ENCODE measurements at regions not wholly inside any gene's neighbourhood (a gene's known extent, or its start where the extent isn't known, plus 50 kb on each side); places are given as distances from the start of the nearest gene placed in this dataset.
A peak's percentile ranks its signal among the peaks of the same experiment; 100 is the strongest.
"Not testable (repeated sequence)": the region's sequence is repeated elsewhere in the genome, so short reads cannot be mapped to it uniquely, and the experiment has no call there.

DNA sequence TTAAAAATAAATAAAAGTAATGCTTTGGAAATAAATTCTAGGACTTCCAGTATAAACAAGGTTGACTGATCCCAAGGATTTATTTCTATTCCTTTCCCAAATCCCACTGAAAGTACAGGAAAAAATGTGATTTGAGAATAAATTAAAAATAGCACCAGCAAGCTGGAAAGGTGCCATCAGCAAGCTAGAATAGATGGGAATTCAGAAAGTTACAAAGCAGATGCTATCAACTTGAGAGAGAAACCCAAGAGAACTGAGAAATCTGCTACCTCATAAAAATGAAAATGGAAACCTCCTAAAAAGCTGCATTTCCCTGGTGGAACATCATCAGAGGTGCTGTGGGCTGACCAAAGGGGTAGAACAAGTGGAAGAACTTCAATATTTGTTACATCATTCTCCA lies 148.6 kb upstream of the KCNJ3 start:
- no peak overlapping the region for H3K9ac ChIP-seq (ENCODE audit: low read depth, low read length)
- H3K27me3 ChIP-seq (ENCODE audit: control insufficient read depth, insufficient read depth, low read length): no peaks in the 10 kb centered on the region
- peaks cover 12% of the 10 kb centered on the region for H3K9me3 ChIP-seq (ENCODE audit: control insufficient read depth, insufficient read depth, low read length)
- H3K36me3 ChIP-seq (ENCODE audit: control insufficient read depth, insufficient read depth, low read length): no peaks in the 10 kb centered on the region
- no peak overlapping the region for H3K4me3 ChIP-seq (ENCODE audit: low read depth, low read length)
- no peak overlapping the region for H3K27ac ChIP-seq (ENCODE audit: low read depth, low read length)
- no peaks in the 10 kb centered on the region for H3K4me1 ChIP-seq (ENCODE audit: control insufficient read depth, insufficient read depth, low read length)

DNA sequence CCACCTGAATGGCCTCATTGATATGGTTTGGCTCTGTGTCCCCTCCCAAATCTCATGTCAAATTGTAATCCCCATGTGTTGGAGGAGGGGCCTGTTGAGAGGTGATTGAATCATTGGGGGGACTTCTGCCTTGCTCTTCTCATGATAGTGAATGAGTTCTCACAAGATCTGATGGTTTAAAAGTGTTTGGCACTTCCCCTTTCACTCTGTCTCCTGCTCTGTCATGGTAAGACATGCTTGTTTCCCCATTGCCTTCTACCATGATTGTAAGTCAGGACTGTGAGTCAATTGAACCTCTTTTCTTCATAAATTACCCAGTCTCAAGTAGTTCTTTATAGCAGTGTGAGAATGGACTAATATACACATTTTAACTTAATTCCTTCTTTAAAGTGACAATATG lies 146.8 kb upstream of the KCNJ3 start:
- Histone ChIP-seq H3K27ac (ENCODE audit: low read depth, low read length) (no peak overlapping the region), H3K9me3 (ENCODE audit: control insufficient read depth, insufficient read depth, low read length) (peaks cover 5% of the 10 kb centered on the region)

DNA sequence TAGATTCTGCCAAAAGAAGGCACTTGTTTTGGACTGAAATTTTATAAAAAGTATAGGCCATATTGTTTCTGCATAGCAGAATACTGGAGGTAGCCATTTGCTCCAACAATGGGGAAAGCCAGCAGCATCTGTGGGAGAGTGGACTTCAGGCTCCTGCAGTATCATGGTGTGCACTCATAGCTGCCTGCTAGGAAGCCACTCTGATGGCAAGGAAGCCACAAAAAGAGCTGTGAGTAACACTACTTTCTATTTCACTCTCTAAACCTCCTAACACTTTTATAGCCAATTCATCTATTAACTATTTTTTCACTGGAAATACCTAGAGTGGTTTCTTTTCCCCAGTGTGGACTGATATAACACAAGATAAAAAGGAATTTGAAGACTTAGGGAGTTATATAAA lies 144.4 kb upstream of the KCNJ3 start:
- no peaks in the 10 kb centered on the region for H3K4me1 ChIP-seq (ENCODE audit: control insufficient read depth, insufficient read depth, low read length)
- no peaks in the 10 kb centered on the region for H3K9me3 ChIP-seq (ENCODE audit: control insufficient read depth, insufficient read depth, low read length)
- H3K4me3 ChIP-seq (ENCODE audit: low read depth, low read length): no peak overlapping the region
- H3K27me3 ChIP-seq (ENCODE audit: control insufficient read depth, insufficient read depth, low read length): no peaks in the 10 kb centered on the region
- H3K27ac ChIP-seq (ENCODE audit: low read depth, low read length): no peak overlapping the region
- H3K36me3 ChIP-seq (ENCODE audit: control insufficient read depth, insufficient read depth, low read length): no peaks in the 10 kb centered on the region
- H3K9ac ChIP-seq (ENCODE audit: low read depth, low read length): no peak overlapping the region

More for the DNA sequence above, 146.8 kb upstream of the KCNJ3 start:
- H3K27me3 ChIP-seq (ENCODE audit: control insufficient read depth, insufficient read depth, low read length): no peaks in the 10 kb centered on the region
- no peak overlapping the region for H3K9ac ChIP-seq (ENCODE audit: low read depth, low read length)
- H3K36me3 ChIP-seq (ENCODE audit: control insufficient read depth, insufficient read depth, low read length): no peaks in the 10 kb centered on the region
- no peaks in the 10 kb centered on the region for H3K4me1 ChIP-seq (ENCODE audit: control insufficient read depth, insufficient read depth, low read length)
- H3K4me3 ChIP-seq (ENCODE audit: low read depth, low read length): no peak overlapping the region

DNA sequence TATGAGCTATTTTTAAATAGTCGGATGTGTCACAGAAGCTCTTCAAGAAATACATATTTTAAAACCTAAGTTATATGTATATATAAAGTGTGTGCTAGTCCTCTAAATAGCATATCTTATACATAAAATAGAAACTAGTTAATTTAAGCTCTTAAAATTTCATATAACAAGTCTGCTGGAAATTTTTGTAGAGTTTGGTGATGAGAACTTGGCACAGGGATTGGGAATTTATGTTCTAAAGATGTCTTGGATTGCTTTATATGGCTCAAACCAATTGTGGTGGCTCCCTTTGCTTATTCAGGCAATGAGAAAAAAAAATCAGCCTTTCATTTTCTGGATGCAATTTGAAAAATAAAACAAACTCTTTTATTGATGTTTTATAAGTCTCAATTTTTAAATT lies 142.8 kb upstream of the KCNJ3 start:
- no peaks in the 10 kb centered on the region for H3K36me3 ChIP-seq (ENCODE audit: control insufficient read depth, insufficient read depth, low read length)
- no peak overlapping the region for H3K4me3 ChIP-seq (ENCODE audit: low read depth, low read length)
- no peaks in the 10 kb centered on the region for H3K27me3 ChIP-seq (ENCODE audit: control insufficient read depth, insufficient read depth, low read length)
- H3K27ac ChIP-seq (ENCODE audit: low read depth, low read length): no peak overlapping the region
- H3K4me1 ChIP-seq (ENCODE audit: control insufficient read depth, insufficient read depth, low read length): no peaks in the 10 kb centered on the region
- no peak overlapping the region for H3K9ac ChIP-seq (ENCODE audit: low read depth, low read length)
- no peaks in the 10 kb centered on the region for H3K9me3 ChIP-seq (ENCODE audit: control insufficient read depth, insufficient read depth, low read length)

DNA sequence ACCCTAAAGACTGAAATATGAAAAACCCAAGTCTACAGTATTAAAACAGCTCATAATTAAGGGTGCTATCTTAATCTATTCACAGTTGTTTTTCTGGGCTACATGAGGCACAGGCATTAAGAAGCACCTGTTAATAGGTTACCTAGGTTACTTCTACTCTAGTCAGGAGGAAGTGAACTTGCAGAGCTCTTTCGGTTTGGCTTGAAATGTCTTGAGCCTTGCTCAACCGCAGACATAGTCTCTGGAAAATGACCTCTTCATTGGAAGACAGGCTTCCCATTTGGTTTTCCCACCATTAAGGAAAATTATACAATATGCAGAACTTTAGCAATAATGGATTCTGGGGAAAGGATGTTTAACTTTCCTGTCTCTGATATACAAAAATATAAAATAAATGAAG lies 142.3 kb upstream of the KCNJ3 start:
- H3K9me3 ChIP-seq (ENCODE audit: control insufficient read depth, insufficient read depth, low read length): no peaks in the 10 kb centered on the region
- no peak overlapping the region for H3K4me3 ChIP-seq (ENCODE audit: low read depth, low read length)
- no peak overlapping the region for H3K27ac ChIP-seq (ENCODE audit: low read depth, low read length)
- no peaks in the 10 kb centered on the region for H3K4me1 ChIP-seq (ENCODE audit: control insufficient read depth, insufficient read depth, low read length)
- H3K9ac ChIP-seq (ENCODE audit: low read depth, low read length): no peak overlapping the region
- no peaks in the 10 kb centered on the region for H3K36me3 ChIP-seq (ENCODE audit: control insufficient read depth, insufficient read depth, low read length)
- no peaks in the 10 kb centered on the region for H3K27me3 ChIP-seq (ENCODE audit: control insufficient read depth, insufficient read depth, low read length)

DNA sequence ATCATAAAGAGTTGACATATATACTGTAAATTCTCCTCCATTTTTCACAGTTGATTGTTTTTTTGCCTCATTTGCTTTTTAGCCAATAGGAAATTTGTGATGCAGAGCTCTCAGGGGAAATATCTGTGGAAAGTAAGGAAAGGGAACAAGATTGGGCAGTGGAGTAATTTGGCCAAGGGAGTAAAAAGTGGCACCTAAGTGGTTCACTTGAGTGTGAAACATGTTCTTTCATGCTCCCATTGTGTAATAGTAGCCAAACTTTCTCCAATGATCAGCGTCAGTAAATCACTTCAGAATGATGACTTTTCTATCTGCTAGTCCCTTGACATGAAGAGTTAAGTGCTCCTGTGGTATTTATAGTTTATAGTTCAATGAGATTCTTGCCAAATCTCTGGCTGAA lies 141.9 kb upstream of the KCNJ3 start:
- Histone ChIP-seq H3K36me3 (ENCODE audit: control insufficient read depth, insufficient read depth, low read length) (no peaks in the 10 kb centered on the region), H3K4me3 (ENCODE audit: low read depth, low read length) (no peak overlapping the region), H3K9ac (ENCODE audit: low read depth, low read length) (no peak overlapping the region), H3K4me1 (ENCODE audit: control insufficient read depth, insufficient read depth, low read length) (no peaks in the 10 kb centered on the region), H3K27me3 (ENCODE audit: control insufficient read depth, insufficient read depth, low read length) (no peaks in the 10 kb centered on the region), H3K27ac (ENCODE audit: low read depth, low read length) (no peak overlapping the region), H3K9me3 (ENCODE audit: control insufficient read depth, insufficient read depth, low read length) (no peaks in the 10 kb centered on the region)

DNA sequence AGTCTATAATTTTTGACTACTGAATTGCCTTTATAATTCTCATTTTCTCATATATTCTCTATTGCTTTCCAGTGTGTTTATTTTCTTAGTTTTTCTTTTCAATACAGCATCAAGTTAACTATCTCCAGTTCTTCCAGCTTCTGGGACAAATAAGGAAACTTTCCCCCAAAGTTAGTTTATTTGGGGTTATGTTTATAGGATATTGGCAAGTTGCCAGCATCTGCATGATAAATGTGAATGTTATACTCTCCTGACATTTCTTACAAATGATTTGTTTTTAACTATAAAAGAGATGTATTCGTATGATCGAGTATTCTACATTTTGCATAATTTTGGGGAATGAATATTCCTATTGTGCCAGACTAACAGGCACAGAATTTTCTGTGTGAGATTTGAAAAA lies 140.6 kb upstream of the KCNJ3 start:
- no peaks in the 10 kb centered on the region for H3K4me1 ChIP-seq (ENCODE audit: control insufficient read depth, insufficient read depth, low read length)
- no peak overlapping the region for H3K4me3 ChIP-seq (ENCODE audit: low read depth, low read length)
- H3K9me3 ChIP-seq (ENCODE audit: control insufficient read depth, insufficient read depth, low read length): no peaks in the 10 kb centered on the region
- no peak overlapping the region for H3K27ac ChIP-seq (ENCODE audit: low read depth, low read length)
- H3K27me3 ChIP-seq (ENCODE audit: control insufficient read depth, insufficient read depth, low read length): no peaks in the 10 kb centered on the region
- H3K9ac ChIP-seq (ENCODE audit: low read depth, low read length): no peak overlapping the region
- H3K36me3 ChIP-seq (ENCODE audit: control insufficient read depth, insufficient read depth, low read length): no peaks in the 10 kb centered on the region

DNA sequence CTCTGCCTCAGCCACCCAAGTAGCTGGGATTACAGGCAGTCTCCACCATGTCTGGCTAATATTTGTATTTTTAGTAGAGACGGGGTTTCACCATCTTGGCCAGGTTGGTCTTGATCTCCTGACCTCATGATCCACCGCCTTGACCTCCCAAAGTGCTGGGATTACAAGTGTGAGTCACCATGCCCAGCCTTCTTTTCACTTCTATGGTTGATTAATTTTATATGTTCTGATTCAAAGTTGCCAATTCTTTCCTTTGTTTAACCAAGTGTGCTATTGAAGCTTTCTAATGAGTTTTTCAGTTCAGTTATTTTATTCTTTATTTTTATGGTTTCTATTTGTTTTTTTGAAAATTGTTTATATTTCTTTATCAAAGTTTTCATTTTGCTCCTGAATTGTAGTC lies 133.1 kb upstream of the KCNJ3 start:
- no peaks in the 10 kb centered on the region for H3K27me3 ChIP-seq (ENCODE audit: control insufficient read depth, insufficient read depth, low read length)
- H3K9me3 ChIP-seq (ENCODE audit: control insufficient read depth, insufficient read depth, low read length): no peaks in the 10 kb centered on the region
- no peak overlapping the region for H3K4me3 ChIP-seq (ENCODE audit: low read depth, low read length)
- H3K4me1 ChIP-seq (ENCODE audit: control insufficient read depth, insufficient read depth, low read length): no peaks in the 10 kb centered on the region
- no peak overlapping the region for H3K9ac ChIP-seq (ENCODE audit: low read depth, low read length)
- no peaks in the 10 kb centered on the region for H3K36me3 ChIP-seq (ENCODE audit: control insufficient read depth, insufficient read depth, low read length)
- H3K27ac ChIP-seq (ENCODE audit: low read depth, low read length): no peak overlapping the region

DNA sequence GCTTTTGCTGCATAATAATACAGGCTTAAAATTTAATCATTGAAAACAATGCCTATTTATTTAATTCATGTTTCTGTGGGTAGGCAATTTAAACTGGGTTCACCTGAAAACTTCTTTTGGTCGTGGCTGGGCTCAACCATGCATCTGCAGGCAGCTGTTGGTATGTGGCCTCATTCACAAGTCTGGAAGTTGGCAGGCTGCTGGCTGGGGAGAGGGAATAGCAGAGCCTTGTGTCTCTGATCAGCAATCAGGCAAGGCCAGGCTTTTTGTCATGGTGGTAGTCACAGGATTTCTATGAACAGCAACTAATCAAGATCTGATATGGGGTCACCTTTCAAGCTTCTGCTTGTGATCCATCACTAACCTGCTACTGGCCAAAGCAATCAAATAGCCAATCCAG lies 130.1 kb upstream of the KCNJ3 start:
- Histone ChIP-seq H3K36me3 (ENCODE audit: control insufficient read depth, insufficient read depth, low read length) (no peaks in the 10 kb centered on the region), H3K4me1 (ENCODE audit: control insufficient read depth, insufficient read depth, low read length) (no peaks in the 10 kb centered on the region), H3K27me3 (ENCODE audit: control insufficient read depth, insufficient read depth, low read length) (no peaks in the 10 kb centered on the region), H3K9me3 (ENCODE audit: control insufficient read depth, insufficient read depth, low read length) (no peaks in the 10 kb centered on the region), H3K4me3 (ENCODE audit: low read depth, low read length) (no peak overlapping the region), H3K9ac (ENCODE audit: low read depth, low read length) (no peak overlapping the region), H3K27ac (ENCODE audit: low read depth, low read length) (no peak overlapping the region)

DNA sequence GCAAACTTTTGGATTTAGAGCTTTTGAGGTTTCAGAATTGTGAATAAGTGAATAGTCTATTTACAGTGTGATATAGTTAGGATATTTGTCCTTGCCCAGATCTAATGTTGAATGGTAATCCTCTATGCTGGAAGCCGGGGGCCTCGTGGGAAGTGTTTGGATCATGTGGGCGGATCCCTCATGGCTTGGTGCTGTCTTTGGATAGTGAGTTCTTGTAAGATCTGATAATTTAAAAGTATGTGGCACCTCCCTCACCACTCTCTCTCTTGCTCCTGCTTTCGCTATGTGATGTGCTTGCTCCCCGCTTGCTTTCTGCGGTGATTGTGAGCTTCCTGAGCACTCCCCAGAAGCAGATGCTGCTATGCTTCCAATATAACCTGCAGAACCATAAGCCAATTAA lies 128.0 kb upstream of the KCNJ3 start:
- Histone ChIP-seq H3K4me1 (ENCODE audit: control insufficient read depth, insufficient read depth, low read length) (no peaks in the 10 kb centered on the region), H3K9ac (ENCODE audit: low read depth, low read length) (no peak overlapping the region), H3K36me3 (ENCODE audit: control insufficient read depth, insufficient read depth, low read length) (no peaks in the 10 kb centered on the region), H3K27ac (ENCODE audit: low read depth, low read length) (no peak overlapping the region), H3K27me3 (ENCODE audit: control insufficient read depth, insufficient read depth, low read length) (no peaks in the 10 kb centered on the region), H3K4me3 (ENCODE audit: low read depth, low read length) (no peak overlapping the region), H3K9me3 (ENCODE audit: control insufficient read depth, insufficient read depth, low read length) (no peaks in the 10 kb centered on the region)

DNA sequence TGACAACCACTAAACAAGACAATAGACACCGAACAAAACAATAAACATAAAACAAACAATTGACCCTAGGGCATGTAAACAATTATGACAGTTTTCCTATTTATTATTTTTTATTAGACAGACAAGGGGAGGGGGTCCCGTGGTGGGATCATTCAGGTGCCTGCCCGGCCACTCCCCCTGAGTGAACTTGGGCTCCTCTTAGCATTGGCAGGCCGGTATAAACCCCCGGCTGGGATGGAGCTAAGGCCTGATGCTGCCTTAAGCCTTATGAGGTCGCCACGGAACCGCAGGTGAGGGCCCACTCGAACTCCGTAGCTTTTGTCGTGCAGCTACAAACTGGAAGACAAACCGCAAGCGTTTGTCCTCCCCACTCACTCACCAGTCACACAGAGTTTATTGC lies 121.8 kb upstream of the KCNJ3 start:
- H3K27me3 ChIP-seq (ENCODE audit: control insufficient read depth, insufficient read depth, low read length); H3K9me3 ChIP-seq (ENCODE audit: control insufficient read depth, insufficient read depth, low read length); H3K27ac ChIP-seq (ENCODE audit: low read depth, low read length); H3K4me3 ChIP-seq (ENCODE audit: low read depth, low read length); H3K9ac ChIP-seq (ENCODE audit: low read depth, low read length); H3K36me3 ChIP-seq (ENCODE audit: control insufficient read depth, insufficient read depth, low read length): not testable (repeated sequence)
- H3K4me1 ChIP-seq (ENCODE audit: control insufficient read depth, insufficient read depth, low read length): peaks cover 18% of the 10 kb centered on the region

DNA sequence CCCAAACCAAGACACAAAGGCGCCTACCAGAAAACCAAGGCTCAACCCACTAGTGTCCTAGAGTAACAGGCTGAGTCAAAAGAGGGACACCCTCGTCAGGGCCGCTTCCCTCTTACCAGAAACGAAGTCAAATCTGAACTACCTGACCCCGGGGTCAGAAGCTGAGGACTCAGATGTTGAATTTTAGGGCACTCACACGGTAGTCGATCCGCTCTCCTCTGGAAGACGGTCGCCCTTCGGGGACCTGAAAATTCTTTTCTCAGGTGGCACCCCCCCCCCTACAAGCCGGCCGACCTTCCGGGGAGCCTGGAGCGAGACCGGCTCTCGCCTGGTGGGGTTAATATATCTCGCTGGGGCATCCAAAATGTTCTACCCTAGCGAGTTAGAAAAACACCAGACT lies 121.1 kb upstream of the KCNJ3 start:
- H3K9me3 ChIP-seq (ENCODE audit: control insufficient read depth, insufficient read depth, low read length): no peaks in the 10 kb centered on the region
- no peak overlapping the region for H3K4me3 ChIP-seq (ENCODE audit: low read depth, low read length)
- no peaks in the 10 kb centered on the region for H3K27me3 ChIP-seq (ENCODE audit: control insufficient read depth, insufficient read depth, low read length)
- peaks cover 22% of the 10 kb centered on the region for H3K4me1 ChIP-seq (ENCODE audit: control insufficient read depth, insufficient read depth, low read length)
- no peaks in the 10 kb centered on the region for H3K36me3 ChIP-seq (ENCODE audit: control insufficient read depth, insufficient read depth, low read length)
- peak overlapping the region; percentile 40 for H3K27ac ChIP-seq (ENCODE audit: low read depth, low read length)
- H3K9ac ChIP-seq (ENCODE audit: low read depth, low read length): no peak overlapping the region
